NCI-H2227 treated with DMSO at 0.1 percent for 48 hours (cell line): ENCODE measurements at regions not wholly inside any gene's neighbourhood (a gene's known extent, or its start where the extent isn't known, plus 50 kb on each side); places are given as distances from the start of the nearest gene placed in this dataset.

Experiments
- DNase-seq: peaks from one replicate; lab custom pipeline; 2025; lab: John Stamatoyannopoulos, UW

DNA sequence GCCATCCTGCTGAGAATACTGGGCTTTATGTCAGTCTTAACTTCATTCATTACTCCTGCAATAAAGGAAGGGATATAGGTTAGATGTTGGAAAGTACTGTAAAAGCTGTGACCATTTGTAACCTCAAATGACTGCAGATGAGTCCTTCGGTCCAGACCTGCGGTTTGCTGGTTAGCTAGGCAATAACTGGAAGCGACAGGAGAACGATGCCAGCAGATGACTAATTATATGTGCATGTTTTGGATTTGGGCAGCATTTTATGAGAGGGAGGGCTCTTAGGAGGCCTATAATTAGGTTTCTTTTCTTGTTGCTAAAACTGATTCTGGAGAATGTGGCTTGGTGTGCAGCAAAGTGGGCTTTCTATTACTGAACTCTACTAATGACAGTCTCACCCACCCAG is 205.6 kb downstream of the TMEM182 start:
- DNase-seq = no peak

DNA sequence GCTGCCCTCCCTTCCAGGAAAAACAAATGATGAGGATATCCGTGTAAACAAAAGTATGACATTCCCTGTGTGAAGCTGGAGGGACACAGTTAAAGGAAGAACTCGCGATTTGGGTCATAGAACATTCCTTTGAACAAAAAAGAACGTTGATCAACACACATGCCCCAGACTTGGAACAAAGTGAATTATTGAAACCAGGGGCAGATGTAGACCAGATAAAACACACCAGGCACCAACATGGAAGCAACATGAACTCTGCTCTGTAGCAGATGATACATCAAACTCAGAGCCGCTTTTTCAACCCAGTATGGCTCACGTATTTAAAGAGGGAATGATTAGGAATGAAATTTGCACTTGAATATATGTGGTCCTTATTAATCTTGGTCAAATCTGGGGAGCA is 206.5 kb downstream of the TMEM182 start:
- DNase-seq = no peak

DNA sequence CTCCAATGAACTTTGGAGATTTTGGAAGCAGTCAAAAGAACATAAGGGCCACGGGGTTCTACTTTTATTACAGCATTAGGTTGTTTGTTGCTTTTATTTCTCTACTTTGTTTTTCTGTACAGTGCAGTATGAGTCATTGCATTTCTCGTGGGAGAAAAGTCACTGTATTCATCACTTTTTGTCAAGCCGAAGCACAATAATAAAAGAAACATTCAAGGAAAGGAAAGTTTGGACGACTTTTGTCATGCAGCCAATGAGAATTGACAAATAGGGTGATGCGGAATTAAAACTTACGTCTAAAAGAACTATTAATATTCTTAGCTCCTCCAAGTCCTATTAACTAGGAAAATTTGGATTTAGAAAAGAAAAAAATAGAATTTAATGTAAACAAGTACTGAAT is 209.9 kb downstream of the TMEM182 start:
- no peak for DNase-seq

DNA sequence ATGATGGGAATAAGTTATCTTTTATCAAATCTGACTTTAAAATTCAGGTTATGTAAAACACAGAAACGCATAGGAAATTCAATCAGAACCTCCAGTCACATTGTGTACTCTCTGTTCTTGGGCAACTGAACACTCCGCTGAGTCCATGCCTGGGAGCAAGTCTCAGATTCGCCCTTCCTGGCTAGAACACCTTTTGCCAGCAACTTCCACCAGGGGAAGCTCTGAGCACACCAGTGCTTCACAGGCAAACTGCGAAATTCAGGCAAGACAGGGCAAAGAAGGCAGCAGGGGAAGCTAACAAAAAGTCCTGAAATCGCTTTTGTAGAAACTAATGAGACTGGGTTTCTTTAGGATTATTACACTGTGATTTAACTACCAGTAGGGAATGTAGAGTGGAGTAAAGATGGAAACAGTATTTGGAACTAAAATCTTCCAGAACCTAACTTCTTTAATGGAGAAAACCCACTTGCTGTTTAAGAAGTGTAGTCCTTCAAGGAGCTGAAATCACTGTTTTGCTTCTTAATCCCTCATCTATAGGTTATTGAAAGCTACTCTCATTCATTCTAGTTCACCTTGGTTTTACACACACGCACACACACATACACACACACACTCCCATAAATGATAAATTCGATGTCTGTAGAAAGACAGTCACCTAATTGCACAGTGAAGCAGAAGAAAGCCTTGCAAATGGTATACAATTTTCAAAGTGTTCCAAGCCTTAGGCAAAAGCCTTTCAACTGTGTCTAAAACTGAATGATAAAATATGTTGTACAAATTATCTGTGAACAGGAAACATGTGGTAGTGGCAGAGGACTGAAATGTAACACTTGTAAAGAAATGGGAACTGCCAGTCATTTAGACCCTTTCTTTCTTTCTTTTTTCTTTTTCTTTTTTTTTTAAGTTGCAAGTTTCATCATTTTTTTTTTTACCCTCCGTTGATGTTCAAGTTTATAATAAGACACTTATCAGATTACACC is 214.5 kb downstream of the TMEM182 start:
- DNase-seq = no peak

DNA sequence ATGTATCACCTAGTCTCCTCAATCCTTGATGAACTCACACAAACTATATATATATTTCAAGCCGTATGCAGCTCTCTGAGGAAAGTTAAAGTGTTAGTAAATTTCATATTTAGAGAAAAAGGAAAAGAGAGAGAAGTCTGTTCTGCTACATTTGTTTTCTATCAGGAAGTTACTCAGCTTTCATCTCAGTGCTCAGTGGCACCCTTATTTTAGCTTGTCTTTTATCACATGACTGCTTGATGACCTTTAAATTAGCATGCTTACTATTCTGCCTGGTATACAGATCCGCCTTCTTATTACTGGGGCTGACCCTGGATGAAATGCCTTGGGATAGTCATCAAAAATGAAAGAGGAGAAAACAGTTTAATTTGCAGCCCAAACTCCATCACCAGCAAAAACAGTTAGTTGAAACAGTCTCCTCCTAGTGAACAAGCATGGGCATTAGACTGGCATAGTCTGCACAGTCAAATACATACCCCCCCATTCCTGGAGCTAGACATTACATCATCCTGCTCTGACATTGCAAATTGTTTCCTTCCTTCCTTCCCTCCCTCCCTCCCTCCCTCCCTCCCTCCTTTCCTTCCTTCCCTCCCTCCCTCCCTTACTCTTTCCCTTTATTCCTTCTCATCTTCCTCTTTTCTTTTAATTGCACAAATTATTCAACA is 215.7 kb downstream of the TMEM182 start:
- no peak for DNase-seq

DNA sequence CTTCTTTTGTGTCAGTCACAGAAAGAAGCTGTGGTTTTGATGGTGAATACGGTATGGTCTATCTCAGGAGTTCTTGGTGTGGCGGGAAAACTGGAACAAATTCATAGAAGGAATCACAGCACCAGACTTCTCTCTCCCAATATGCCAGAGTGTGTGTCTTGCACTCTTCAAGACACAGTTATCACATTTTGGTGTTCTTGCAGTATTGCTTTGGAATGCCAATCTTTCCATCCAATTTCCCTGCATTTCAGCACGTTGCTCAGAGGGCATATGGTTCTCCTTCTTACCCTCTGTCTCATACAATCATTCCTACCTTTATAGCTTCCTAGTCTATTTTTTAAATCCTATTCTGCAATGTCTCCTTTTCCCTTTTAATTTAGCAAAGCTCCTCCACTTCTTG is 216.3 kb downstream of the TMEM182 start:
- DNase-seq = no peak

DNA sequence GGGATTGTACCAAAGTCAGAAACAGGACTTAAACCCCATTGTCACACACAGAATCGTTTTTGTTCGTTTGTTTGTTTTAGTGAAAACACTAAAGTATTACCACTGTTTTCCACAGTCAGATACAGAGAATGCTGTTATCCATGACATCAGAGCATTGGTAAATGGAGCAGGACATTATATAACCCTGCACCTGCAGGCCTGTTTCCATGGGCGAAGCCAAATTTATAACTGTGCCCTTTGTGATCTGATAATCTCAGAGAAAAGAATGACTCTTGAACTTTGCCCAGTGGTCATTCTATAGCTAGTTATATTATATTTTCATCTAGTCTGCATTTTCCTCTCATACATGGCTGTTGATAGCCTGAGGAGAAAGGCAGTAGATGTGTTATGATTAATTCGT is 217.6 kb downstream of the TMEM182 start:
- no peak for DNase-seq

DNA sequence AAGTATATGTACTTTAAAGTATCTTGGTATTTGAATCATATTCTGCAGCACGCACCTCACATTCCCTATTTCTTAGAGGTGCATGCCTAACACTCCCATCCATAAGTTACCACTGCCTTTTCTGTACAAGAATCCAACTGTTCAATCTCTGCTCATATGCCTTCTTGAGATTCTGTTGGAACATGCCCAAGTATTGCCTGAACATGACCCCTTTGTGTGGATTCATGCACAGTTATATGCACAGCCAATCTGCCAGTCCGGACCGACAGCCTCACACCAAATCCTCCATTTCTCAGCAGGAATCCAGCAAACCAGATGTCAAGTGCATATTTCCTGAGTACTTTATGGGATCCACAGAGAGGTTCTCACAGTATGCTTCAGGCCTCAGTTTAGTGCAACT is 222.0 kb downstream of the TMEM182 start:
- DNase-seq = no peak

DNA sequence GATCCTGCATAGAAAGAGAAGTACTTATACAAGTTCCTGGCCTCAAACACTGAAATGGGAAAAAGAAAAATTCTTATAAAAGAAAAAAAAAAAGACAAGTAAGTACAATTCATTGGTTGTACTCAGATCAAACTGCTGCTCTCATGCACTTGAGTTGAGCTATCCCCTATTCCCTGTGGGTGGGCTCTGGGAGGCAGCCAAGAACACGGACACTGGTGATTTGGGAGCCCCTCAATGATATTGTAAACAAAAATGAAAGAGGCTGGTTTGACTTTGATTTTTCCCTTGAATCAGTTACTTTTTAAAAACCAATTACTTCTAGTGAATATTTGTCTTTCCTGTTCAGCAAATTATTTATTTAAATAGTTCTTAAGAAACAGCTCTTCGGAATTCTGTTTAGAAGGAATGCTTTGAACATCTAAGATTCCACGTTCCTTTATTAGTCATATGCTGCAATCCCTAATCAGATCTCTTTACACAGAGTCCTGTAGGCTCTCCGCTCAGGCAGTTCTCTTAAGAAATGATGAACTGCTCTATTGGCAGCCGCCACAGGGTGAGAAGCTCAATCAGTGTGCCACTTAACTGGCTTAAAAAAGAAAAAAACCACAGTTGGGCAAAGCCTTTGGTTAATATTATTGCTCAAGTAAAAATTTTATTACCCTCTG is 225.1 kb downstream of the TMEM182 start:
- DNase-seq = no peak

DNA sequence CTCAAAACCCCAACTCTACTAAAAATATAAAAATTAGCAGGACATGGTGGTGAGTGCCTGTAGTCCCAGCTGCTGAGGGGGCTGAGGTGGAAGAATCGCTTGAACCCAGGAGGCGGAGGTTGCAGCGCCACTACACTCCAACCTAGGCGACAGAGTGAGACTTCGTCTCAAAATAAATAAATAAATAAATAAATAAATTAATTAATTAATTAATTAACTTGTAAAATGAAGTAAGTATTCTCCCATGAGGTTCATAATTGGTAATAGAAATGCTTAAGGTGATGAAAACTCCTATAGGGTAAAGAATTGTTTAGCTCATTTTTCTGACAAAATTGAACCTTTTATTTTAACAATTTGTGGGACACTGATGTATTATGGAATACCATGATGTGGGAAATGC is 230.8 kb downstream of the TMEM182 start:
- no peak for DNase-seq

DNA sequence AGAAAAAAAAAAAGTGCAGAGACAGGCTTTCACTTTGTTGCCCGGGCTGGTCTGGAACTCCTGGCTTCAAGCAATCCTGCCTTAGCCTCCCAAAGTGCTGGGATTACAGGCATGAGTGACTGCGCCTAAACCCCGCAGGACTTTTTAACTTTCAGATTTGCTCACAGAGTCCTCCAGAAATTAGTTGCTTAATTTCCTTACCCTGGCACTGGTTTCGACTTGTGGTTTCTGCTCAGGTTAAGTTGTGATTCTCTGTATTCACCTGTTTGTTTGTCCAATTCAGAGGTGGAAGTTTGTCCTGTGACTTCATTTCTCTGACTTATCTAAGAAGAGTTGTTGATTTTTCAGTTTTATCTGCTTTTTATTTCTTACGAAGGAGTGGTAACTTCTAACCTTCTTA is 238.1 kb downstream of the TMEM182 start:
- no peak for DNase-seq

DNA sequence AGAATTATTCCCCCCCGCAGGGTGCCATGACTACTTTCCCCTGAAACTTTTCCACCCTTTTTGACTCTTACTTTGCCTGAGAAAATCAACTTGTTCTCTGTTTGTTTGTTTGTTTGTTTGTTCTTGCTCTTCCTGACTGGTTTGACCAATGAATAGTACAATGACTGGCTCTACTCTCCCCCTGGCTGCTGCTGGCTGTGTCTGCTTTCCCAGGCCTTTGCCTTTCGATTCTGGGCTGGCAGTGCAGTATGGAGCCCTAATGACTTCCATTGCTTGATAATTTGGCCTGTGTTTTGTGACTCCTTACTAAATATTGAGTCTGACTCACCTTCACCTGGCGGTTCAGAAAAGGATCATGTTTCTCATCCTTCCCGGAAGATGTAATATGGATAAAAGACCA is 241.1 kb downstream of the TMEM182 start:
- DNase-seq = no peak

DNA sequence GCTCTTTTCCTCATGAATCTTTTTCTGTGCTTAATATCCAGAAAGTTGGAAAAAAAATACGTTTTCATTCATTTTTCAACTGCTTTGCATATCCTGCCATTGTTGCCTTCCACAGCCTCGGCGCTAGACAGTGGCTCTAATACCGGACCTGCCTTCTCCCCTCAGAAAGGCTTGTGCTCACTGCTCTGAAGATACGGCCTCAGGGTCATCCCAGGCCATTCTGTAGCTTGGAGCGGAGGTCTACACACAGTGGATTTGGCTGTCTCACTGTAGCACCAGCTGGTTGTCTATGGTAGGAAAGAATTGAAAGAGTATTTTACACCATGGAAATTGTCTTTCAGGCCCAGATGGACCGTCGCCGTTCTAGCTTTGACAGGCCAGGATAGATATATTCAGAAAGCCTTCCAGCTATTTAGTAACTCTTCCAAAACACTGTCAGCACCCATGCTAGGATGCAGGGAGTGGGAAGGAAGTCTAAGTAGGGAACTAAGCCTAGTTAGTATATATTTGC is 242.0 kb downstream of the TMEM182 start:
- DNase-seq = no peak

DNA sequence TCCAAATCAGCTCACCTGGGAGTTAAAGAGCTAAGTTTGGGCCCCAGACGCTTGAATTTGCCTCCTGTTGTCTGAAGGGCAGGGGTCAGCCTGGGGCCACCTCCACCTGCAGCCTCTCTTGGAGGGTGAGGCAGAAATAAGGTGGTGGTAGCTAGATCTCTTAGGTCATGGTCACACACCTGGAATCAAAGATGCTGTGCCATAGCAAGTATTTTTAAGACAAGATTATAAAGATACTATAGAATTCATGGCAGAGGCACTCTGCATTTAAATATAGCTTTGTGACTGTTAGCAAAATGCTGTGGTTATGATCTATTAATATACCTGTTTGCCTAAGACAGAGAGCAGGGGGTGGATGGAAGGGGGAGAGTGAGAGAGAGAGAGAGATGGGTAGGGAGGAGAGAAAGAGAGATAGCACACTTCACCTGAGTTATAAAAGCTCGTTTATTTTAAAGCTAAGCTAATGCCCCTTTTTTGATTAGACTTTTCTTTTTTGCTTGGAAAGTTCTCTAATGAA is 242.7 kb downstream of the TMEM182 start:
- DNase-seq = no peak

DNA sequence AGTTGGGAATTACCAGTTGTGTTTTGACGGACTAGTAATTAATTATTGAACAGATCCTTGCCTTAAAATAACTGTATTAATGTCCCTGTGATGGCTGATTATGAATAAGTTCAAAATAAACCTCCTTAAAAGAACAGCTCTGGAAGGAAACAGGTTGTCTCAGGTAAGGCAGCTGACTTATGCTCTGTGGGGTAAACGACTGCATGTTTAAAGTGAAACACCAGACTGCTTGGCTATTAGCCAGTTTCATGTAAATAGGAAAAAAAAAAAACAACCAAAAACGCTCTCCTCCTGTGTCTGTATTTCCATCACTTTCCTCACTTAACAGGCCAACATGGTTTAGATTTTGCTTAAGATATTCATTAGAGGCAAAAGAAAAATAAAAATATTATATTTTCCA is 243.6 kb downstream of the TMEM182 start:
- no peak for DNase-seq

DNA sequence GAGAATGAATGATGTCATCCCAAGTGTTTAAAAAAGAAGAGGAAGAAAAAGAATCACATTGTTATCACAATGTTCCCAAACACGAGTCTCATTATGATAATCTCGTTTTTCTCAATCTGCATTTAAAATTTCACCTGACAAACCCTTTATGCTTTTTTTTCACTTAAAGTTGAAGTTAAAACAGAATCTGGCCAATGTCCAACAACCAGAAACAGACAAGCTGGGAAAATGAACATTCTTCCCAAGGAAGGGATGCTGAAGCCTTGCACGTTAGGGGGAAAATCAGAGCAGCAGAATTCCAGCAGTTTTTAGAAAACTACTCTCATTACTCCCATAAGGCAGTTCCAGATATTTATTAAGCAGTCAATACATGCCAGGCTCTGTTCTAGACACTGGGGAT is 245.3 kb downstream of the TMEM182 start:
- no peak for DNase-seq

DNA sequence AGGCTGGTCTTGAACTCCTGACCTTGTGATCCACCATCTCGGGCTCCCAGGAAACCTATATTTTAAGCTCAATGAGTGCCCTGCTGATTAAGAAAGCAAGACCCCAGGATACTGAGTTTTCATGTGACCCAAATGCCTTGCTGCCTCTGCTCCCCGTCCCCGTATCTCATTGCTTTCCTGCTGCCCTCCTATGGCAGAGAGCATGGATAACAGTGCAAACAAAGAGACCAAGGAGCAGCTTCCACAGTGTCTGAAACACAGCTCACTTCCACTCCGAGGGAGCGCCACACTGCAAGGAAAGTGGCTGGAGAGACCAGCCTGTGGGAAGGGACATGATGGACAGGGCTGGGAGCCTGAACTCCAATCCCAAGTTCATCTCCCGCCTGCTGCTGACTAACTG is 246.8 kb downstream of the TMEM182 start:
- no peak for DNase-seq

DNA sequence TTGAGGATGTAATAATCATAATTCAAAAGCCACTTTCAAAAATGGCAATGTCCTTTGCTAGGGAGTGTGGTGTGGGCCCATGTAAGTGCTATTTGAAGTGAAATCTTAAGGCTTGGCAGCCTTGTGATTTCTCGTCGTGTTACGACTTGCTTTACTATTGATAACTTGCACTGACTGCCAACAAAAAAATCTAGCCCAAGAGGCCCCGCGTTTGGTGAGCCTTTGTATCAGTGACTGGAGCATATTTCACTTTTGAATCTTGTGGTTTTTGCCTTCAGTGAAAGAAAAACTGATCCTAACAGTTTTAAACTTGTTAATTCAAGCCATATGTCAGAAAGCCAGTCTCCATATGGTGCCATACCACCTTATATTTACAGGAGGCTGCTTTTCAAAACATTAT is 248.0 kb downstream of the TMEM182 start:
- no peak for DNase-seq

DNA sequence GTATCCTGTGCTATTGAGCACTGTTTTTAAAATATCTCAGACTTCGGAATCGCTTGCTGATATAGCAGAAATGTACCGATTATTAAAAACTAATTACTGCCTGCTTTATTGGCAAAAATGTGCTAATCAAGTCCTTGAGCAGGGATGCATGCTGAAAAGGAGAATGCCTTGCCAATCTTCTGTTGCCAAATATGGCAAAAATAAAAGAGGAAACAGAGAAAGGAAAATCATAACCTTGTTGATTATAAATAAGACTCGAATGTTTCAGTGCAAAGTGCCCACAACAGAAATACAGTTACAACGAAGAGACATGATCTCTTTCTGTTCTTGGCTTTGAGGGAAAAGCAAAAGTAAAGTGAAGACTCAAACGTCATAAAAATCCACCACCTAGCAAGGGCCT is 248.5 kb downstream of the TMEM182 start:
- no peak for DNase-seq

DNA sequence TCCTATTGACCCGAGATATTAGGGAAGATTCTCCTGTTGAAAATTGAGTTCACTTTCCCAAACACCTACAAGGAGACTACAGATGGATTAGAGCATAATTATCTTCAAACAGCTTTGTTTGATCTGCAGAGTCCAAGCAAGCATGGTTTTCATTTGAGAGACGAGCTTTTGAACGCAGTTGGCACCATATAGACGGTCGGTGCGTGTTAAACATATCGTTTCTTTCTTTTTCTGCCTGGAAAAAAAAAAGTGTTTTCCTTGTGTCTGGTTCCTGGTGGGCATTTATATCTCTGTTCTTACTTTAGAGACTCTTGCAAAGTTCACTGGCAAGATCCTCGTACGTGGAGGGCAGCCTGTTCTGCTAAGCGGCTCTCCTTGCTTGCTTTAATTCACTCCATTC is 248.9 kb downstream of the TMEM182 start:
- no peak for DNase-seq

DNA sequence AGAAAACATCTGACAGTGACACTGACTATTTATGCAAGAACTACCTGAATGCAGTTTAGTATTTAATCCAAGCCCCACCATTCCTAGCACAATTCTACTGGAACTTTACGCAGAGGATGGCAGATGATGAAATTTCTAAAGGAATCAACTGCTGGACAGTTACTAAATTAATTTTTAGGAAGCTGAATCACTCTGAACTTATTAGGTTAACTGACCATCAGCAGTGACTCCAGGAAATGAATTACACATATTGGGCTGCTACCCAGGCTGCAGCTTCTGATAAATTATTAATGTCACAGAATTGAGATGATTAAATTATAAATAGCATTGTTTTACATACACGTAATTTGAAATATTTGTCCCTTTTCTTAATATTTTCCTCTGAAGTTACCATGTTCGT is 250.8 kb downstream of the TMEM182 start:
- DNase-seq = no peak

DNA sequence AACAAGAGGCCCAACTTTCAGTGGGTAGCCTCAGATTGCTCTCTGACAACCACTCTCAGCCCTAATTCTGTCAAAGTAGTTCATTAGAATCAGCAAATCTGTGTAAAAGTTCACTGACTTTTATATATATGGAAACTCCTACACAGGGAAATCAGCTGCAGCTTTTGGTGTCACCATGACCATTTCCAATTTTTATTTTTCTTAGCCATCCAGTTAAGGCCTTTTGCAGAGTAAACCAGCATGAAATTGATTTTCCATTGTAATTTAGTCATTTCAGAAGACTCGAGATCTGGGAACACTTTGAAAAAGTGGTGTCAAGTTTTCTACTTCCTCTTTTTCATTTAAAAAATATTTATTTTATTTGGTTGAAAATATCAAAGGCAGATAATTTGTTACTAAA is 263.2 kb downstream of the TMEM182 start:
- DNase-seq = no peak

DNA sequence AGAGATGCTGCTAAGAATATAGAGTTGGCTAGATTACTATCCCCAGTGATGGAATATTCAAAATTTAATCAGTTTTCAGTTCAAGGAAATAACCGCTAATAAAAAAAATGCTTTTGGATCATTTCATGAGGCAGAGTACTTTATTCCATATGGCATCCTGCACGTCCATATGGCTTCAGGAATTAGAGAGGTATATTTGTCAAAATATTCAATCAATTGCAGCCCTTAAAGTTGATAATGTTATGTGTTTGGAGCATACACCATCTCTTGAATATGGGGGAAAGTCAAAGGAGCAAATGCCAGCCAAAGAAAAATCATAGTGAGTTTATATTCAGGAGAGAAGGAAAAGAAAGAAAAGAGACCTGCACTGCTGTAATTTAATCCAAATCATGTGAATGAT is 266.4 kb downstream of the TMEM182 start:
- DNase-seq = no peak
